Erythroblast (primary cell): ENCODE measurements at regions not wholly inside any gene's neighbourhood (a gene's known extent, or its start where the extent isn't known, plus 50 kb on each side); places are given as distances from the start of the nearest gene placed in this dataset.

Experiments used
- GATA1 ChIP-seq: IDR thresholded peaks from 2 replicates; pipeline ENCODE4 v1.6.1; 2011; ENCODE audit warnings: low read depth, mild to moderate bottlenecking, control low read depth, low read length, moderate library complexity
- POLR2A ChIP-seq: IDR thresholded peaks from 2 replicates; pipeline ENCODE4 v1.6.1; 2011; ENCODE audit warnings: mild to moderate bottlenecking, low read length

DNA sequence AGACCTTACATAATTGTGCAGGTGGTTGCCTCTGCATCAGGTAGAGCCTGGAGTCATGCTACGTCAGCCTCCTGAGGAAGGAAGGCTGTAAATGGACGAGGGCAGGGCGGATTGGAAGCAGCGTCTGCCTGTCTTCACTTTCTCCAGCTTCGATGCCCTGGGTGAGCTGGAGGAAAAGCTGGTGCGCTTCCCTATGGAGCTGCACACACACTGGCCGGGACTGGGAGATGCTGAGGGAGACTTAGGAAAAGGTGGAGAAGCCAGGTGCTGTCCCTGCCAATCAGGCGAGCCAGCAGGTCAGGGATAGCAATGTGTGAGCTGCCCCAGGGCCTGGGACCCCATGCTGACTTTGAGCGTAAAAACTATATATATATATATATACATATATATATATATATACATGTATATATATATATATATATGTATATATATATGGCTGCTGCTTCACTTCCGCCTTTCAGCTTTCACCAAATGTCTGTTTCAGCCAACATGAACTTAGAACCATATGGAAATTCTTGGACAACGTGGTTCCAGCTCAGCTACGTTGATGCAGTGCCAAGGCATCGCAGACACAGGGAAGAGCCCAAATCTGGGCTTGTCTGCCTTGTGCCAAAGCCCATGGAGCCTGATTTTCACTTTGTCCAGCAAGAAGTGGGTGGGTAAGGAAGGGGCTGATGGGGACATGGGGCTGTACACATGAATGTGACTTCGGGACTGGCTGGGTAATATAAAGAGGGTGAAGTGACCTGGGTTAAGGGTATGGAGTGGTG, 71.5 kb upstream of the NKD1 start:
- no peak for TF ChIP-seq POLR2A
- no peak for TF ChIP-seq GATA1
